ENCODE measurements at regions not wholly inside any gene's neighbourhood (a gene's known extent, or its start where the extent isn't known, plus 50 kb on each side); places are given as distances from the start of the nearest gene placed in this dataset.

- no peak for TF ChIP-seq EZH2 (IDR thresholded peaks at IDR 0.05; ENCODE audit: borderline replicate concordance, low read length)
- TF ChIP-seq CTCF (IDR thresholded peaks at IDR 0.05; ENCODE audit: low read length): no peak
Measured at GRCh38 chr1:233480198-233480597, 133.7 kb upstream of the KCNK1 start.
